ENCODE measurements at regions not wholly inside any gene's neighbourhood (a gene's known extent, or its start where the extent isn't known, plus 50 kb on each side); places are given as distances from the start of the nearest gene placed in this dataset.

DNA sequence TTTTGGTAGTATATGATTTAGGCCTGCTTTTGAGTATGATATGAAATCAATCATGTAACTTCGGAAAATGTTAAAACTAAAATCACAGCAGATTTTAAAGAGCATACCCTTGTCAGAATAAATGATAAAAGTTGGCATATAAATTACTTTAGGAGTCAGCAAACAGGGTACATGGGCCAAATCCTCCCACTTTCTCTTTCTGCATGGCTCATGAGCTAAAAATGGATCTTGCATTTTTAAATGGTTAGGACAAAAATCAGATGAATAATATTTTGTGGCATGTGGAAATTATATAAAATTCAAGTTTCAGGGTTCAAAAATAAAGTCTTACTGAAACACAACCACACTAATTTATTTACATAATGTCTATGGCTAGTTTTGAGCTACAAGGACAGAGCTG, 214.9 kb downstream of the GASK1B start:
- no peak for DNase-seq (ENCODE audit: low spot score)
- no peaks in the 10 kb centered on the region for H3K9me2 ChIP-seq (ENCODE audit: insufficient read depth, low read length)
- CTCF ChIA-PET (ENCODE audit: unreplicated experiment), result no interaction called here
- POLR2A ChIA-PET, result no interaction called here
- H3K4me3 ChIP-seq (ENCODE audit: low read depth, low read length, poor library complexity, severe bottlenecking), result no peak overlapping the region
- H3K27ac ChIP-seq (ENCODE audit: low read depth, low read length, poor library complexity, severe bottlenecking), result no peak overlapping the region
- no peaks in the 10 kb centered on the region for H3K36me3 ChIP-seq (ENCODE audit: insufficient read depth, low read length)
- H2AFZ ChIP-seq (ENCODE audit: low read length), result no peak overlapping the region
- no peaks in the 10 kb centered on the region for H3K79me2 ChIP-seq (ENCODE audit: insufficient read depth, low read depth, low read length)
- TF ChIP-seq, protein P1, sequence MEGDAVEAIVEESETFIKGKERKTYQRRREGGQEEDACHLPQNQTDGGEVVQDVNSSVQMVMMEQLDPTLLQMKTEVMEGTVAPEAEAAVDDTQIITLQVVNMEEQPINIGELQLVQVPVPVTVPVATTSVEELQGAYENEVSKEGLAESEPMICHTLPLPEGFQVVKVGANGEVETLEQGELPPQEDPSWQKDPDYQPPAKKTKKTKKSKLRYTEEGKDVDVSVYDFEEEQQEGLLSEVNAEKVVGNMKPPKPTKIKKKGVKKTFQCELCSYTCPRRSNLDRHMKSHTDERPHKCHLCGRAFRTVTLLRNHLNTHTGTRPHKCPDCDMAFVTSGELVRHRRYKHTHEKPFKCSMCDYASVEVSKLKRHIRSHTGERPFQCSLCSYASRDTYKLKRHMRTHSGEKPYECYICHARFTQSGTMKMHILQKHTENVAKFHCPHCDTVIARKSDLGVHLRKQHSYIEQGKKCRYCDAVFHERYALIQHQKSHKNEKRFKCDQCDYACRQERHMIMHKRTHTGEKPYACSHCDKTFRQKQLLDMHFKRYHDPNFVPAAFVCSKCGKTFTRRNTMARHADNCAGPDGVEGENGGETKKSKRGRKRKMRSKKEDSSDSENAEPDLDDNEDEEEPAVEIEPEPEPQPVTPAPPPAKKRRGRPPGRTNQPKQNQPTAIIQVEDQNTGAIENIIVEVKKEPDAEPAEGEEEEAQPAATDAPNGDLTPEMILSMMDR (conservative IDR thresholded peaks at IDR 0.05; ENCODE audit: low read length), result no peak
- no peak for TF ChIP-seq EZH2phosphoT487 (IDR thresholded peaks at IDR 0.05; ENCODE audit: borderline replicate concordance, low read depth, low read length)
- H3K4me1 ChIP-seq (ENCODE audit: insufficient read depth, low read length, poor library complexity, severe bottlenecking), result no peaks in the 10 kb centered on the region
- no peaks in the 10 kb centered on the region for H4K20me1 ChIP-seq (ENCODE audit: insufficient read depth, low read length)
- intact Hi-C loops (cut with micrococcal nuclease; ENCODE audit: unreplicated experiment), result no loop called here
- H3K9me3 ChIP-seq (ENCODE audit: low read length), result no peaks in the 10 kb centered on the region
- no peak overlapping the region for H3K4me2 ChIP-seq (ENCODE audit: low read length)
- no TSS peak for BruUV-seq (replicated peaks)

DNA sequence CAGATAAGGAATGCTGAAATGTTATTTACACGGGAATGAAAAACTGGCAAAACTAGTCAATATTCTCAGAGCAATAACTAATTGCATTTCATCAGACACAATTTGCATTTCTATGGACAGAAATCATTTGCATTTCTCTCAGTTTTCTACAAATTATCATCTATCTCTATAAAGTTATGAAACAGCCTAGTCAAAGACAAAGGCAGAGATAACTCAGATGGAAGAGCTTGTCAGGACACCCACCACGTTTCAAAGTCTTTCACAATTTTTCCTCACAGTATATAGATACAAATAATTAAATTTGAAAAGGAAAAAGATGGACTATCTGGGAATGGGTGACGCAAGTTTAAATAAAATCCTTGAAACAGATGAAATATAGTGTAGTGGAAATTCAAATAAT, 230.8 kb downstream of the GASK1B start:
- no peaks in the 10 kb centered on the region for H3K9me3 ChIP-seq (ENCODE audit: low read length)
- BruUV-seq (replicated peaks), result no TSS peak
- POLR2A ChIA-PET, result no interaction called here
- H2AFZ ChIP-seq (ENCODE audit: low read length), result no peak overlapping the region
- no peak for DNase-seq (ENCODE audit: low spot score)
- no peaks in the 10 kb centered on the region for H3K79me2 ChIP-seq (ENCODE audit: insufficient read depth, low read depth, low read length)
- no peak for TF ChIP-seq EZH2phosphoT487 (IDR thresholded peaks at IDR 0.05; ENCODE audit: borderline replicate concordance, low read depth, low read length)
- TF ChIP-seq, protein P1 (conservative IDR thresholded peaks at IDR 0.05; ENCODE audit: low read length), result no peak
- no peaks in the 10 kb centered on the region for H3K4me1 ChIP-seq (ENCODE audit: insufficient read depth, low read length, poor library complexity, severe bottlenecking)
- intact Hi-C loops (cut with micrococcal nuclease; ENCODE audit: unreplicated experiment), result loop anchor here (10.0 kb wide), 1 partner anchor 707 kb away; no protein-coding TSS in a partner anchor
- no peak overlapping the region for H3K4me2 ChIP-seq (ENCODE audit: low read length)
- H3K36me3 ChIP-seq (ENCODE audit: insufficient read depth, low read length), result no peaks in the 10 kb centered on the region
- H3K9me2 ChIP-seq (ENCODE audit: insufficient read depth, low read length), result no peaks in the 10 kb centered on the region
- no peak overlapping the region for H3K27ac ChIP-seq (ENCODE audit: low read depth, low read length, poor library complexity, severe bottlenecking)
- H3K4me3 ChIP-seq (ENCODE audit: low read depth, low read length, poor library complexity, severe bottlenecking), result no peak overlapping the region
- CTCF ChIA-PET (ENCODE audit: unreplicated experiment), result no interaction called here
- H4K20me1 ChIP-seq (ENCODE audit: insufficient read depth, low read length), result no peaks in the 10 kb centered on the region

GRCh38 chr4:157934151-157934550, 238.7 kb downstream of the GASK1B start:
- no TSS peak for BruUV-seq (replicated peaks)
- Histone ChIP-seq H3K9me2 (ENCODE audit: insufficient read depth, low read length) (no peaks in the 10 kb centered on the region), H3K4me3 (ENCODE audit: low read depth, low read length, poor library complexity, severe bottlenecking) (no peak overlapping the region), H3K4me1 (ENCODE audit: insufficient read depth, low read length, poor library complexity, severe bottlenecking) (no peaks in the 10 kb centered on the region), H4K20me1 (ENCODE audit: insufficient read depth, low read length) (no peaks in the 10 kb centered on the region), H3K9me3 (ENCODE audit: low read length) (no peaks in the 10 kb centered on the region), H3K79me2 (ENCODE audit: insufficient read depth, low read depth, low read length) (no peaks in the 10 kb centered on the region), H3K36me3 (ENCODE audit: insufficient read depth, low read length) (no peaks in the 10 kb centered on the region), H3K27ac (ENCODE audit: low read depth, low read length, poor library complexity, severe bottlenecking) (no peak overlapping the region), H2AFZ (ENCODE audit: low read length) (no peak overlapping the region), H3K4me2 (ENCODE audit: low read length) (no peak overlapping the region)
- ChIA-PET CTCF (ENCODE audit: unreplicated experiment) (no interaction called here), POLR2A (no interaction called here)
- intact Hi-C loops (cut with micrococcal nuclease; ENCODE audit: unreplicated experiment), result no loop called here
- DNase-seq (ENCODE audit: low spot score), result no peak
- TF ChIP-seq, protein P1 (conservative IDR thresholded peaks at IDR 0.05; ENCODE audit: low read length), result no peak
- no peak for TF ChIP-seq EZH2phosphoT487 (IDR thresholded peaks at IDR 0.05; ENCODE audit: borderline replicate concordance, low read depth, low read length)
